MCF 10A (cell line): ENCODE measurements at regions not wholly inside any gene's neighbourhood (a gene's known extent, or its start where the extent isn't known, plus 50 kb on each side); places are given as distances from the start of the nearest gene placed in this dataset.

Experiments
- BruUV-seq: library from RNA; stranded (reverse); fragments of 400-500 nt; replicated peaks from 2 replicates; lab custom pipeline; 2021; lab: Mats Ljungman, UMichigan
- CTCF ChIA-PET: fragments of 300-600 bp; sonication (Branson Sonifier 250); formaldehyde crosslinking; extraction: SDS; loops from one replicate; lab custom pipeline; 2021; ENCODE audit warnings: antibody characterized with exemption, inconsistent platforms; lab: Yijun Ruan, JAX
- POLR2A ChIA-PET: fragments of 300-600, 350-650 bp; sonication (Branson Sonifier 250); formaldehyde crosslinking; extraction: SDS; loops from one replicate; lab custom pipeline; 2020; ENCODE audit warnings: antibody characterized with exemption, inconsistent platforms; lab: Yijun Ruan, JAX
- DNase-seq: peaks from one replicate; pipeline ENCODE4 v3.0.0-alpha.2; 2018; ENCODE audit not compliant: unreplicated experiment
- H3K27ac Mint-ChIP-seq: one replicate; pipeline ENCODE4 v1.8.0; 2022; ENCODE audit warnings: mild to moderate bottlenecking, low read depth, mixed read lengths; ENCODE audit not compliant: unreplicated experiment
- H3K27me3 Mint-ChIP-seq: one replicate; pipeline ENCODE4 v1.8.0; 2022; ENCODE audit warnings: mixed read lengths; ENCODE audit not compliant: insufficient read depth, unreplicated experiment
- H3K36me3 Mint-ChIP-seq: one replicate; pipeline ENCODE4 v1.8.0; 2022; ENCODE audit warnings: mild to moderate bottlenecking, moderate library complexity, mixed read lengths; ENCODE audit not compliant: insufficient read depth, unreplicated experiment
- H3K4me1 Mint-ChIP-seq: one replicate; pipeline ENCODE4 v1.8.0; 2022; ENCODE audit warnings: mixed read lengths; ENCODE audit not compliant: insufficient read depth, unreplicated experiment
- H3K4me3 Mint-ChIP-seq: one replicate; pipeline ENCODE4 v1.8.0; 2022; ENCODE audit warnings: mild to moderate bottlenecking, moderate library complexity, mixed read lengths; ENCODE audit not compliant: unreplicated experiment
- H3K9me3 Mint-ChIP-seq: one replicate; pipeline ENCODE4 v1.8.0; 2022; ENCODE audit warnings: mixed read lengths; ENCODE audit not compliant: unreplicated experiment
- CTCF ChIP-seq: fragments of 200-600 bp; IDR thresholded peaks from one replicate; pipeline ENCODE4 v1.8.0; 2022; ENCODE audit warnings: antibody characterized with exemption, mild to moderate bottlenecking; ENCODE audit not compliant: unreplicated experiment
- intact Hi-C: fragments of 100-400 bp; cut with micrococcal nuclease; formaldehyde crosslinking; loops from 2 replicates; pipeline ENCODE4 v1.14.1; 2022

- CTCF ChIA-PET: interaction anchor here (0.5 to 0.7 kb wide), 2 partner anchors 114 to 201 kb away, joined by 3 read pairs; no protein-coding TSS in a partner anchor
- peaks cover 19% of the 10 kb centered on the region for H3K27me3 Mint-ChIP-seq
- no peak for DNase-seq
- no peak for TF ChIP-seq CTCF
- intact Hi-C loops: no loop called here
- H3K27ac Mint-ChIP-seq: no peak overlapping the region
- POLR2A ChIA-PET: no interaction called here
- H3K4me1 Mint-ChIP-seq: no peaks in the 10 kb centered on the region
- no peaks in the 10 kb centered on the region for H3K9me3 Mint-ChIP-seq
- no peak overlapping the region for H3K4me3 Mint-ChIP-seq
- no TSS peak for BruUV-seq
- H3K36me3 Mint-ChIP-seq: no peaks in the 10 kb centered on the region
These were observed 111.8 kb upstream of the SMIM23 start for GRCh38 chr5:171673840-171674239.

- POLR2A ChIA-PET: no interaction called here
- DNase-seq: no peak
- Mint-ChIP-seq H3K9me3 (no peaks in the 10 kb centered on the region), H3K27ac (no peak overlapping the region), H3K4me3 (no peak overlapping the region), H3K36me3 (no peaks in the 10 kb centered on the region), H3K4me1 (no peaks in the 10 kb centered on the region), H3K27me3 (peaks cover 19% of the 10 kb centered on the region)
- intact Hi-C loops: no loop called here
- BruUV-seq: no TSS peak
- TF ChIP-seq CTCF: no peak
- CTCF ChIA-PET: no interaction called here
These were observed 110.1 kb upstream of the SMIM23 start for GRCh38 chr5:171675511-171675910.

- no peak for DNase-seq
- Mint-ChIP-seq H3K9me3 (no peaks in the 10 kb centered on the region), H3K36me3 (no peaks in the 10 kb centered on the region), H3K4me3 (no peak overlapping the region), H3K4me1 (no peaks in the 10 kb centered on the region), H3K27ac (no peak overlapping the region), H3K27me3 (peaks cover 19% of the 10 kb centered on the region)
- intact Hi-C loops: no loop called here
- no TSS peak for BruUV-seq
- ChIA-PET POLR2A (interaction anchor here (0.7 kb wide), 1 partner anchor 18 kb away, joined by 3 read pairs; no protein-coding TSS in a partner anchor), CTCF (interaction anchor here (1.1 kb wide), 2 partner anchors 8 to 258 kb away, joined by 3 read pairs; no protein-coding TSS in a partner anchor)
- no peak for TF ChIP-seq CTCF
These were observed 109.2 kb upstream of the SMIM23 start for GRCh38 chr5:171676286-171676944.

GRCh38 chr5:171678646-171679045, 107.0 kb upstream of the SMIM23 start:
- no peak overlapping the region for H3K4me3 Mint-ChIP-seq
- no TSS peak for BruUV-seq

More at GRCh38 chr5:171678646-171679045, 107.0 kb upstream of the SMIM23 start:
- Mint-ChIP-seq H3K36me3 (no peaks in the 10 kb centered on the region), H3K27me3 (peaks cover 19% of the 10 kb centered on the region), H3K9me3 (no peaks in the 10 kb centered on the region), H3K4me1 (no peaks in the 10 kb centered on the region), H3K27ac (no peak overlapping the region)
- intact Hi-C loops: no loop called here
- DNase-seq: no peak
- TF ChIP-seq CTCF: no peak
- ChIA-PET CTCF (interaction anchor here (0.8 kb wide), 1 partner anchor 26 kb away, joined by 4 read pairs; no protein-coding TSS in a partner anchor), POLR2A (no interaction called here)
